HepG2 (cell line): ENCODE measurements at regions not wholly inside any gene's neighbourhood (a gene's known extent, or its start where the extent isn't known, plus 50 kb on each side); places are given as distances from the start of the nearest gene placed in this dataset.

Source experiments
- FOXP4 ChIP-seq: sonication (generic); formaldehyde crosslinking; IDR thresholded peaks from 2 replicates; pipeline ENCODE4 v1.4.0; 2020; ENCODE audit warnings: missing genetic modification reagents
- HNF4A ChIP-seq: sonication (generic); formaldehyde crosslinking; IDR thresholded peaks from 2 replicates; pipeline ENCODE4 v1.4.0; 2020; ENCODE audit warnings: missing genetic modification reagents
- NFE2 ChIP-seq: sonication (generic); formaldehyde crosslinking; IDR thresholded peaks from 2 replicates; pipeline ENCODE4 v1.4.0; 2020; ENCODE audit warnings: missing genetic modification reagents
- NFE2L2 ChIP-seq: fragments of 150-350 bp; IDR thresholded peaks from 2 replicates; pipeline ENCODE4 v1.6.1; 2014; ENCODE audit warnings: low read length
- SMAD3 ChIP-seq: sonication (generic); formaldehyde crosslinking; IDR thresholded peaks from 2 replicates; pipeline ENCODE4 v1.4.0; 2020; ENCODE audit warnings: missing genetic modification reagents
- WIZ ChIP-seq: sonication (generic); formaldehyde crosslinking; IDR thresholded peaks from 2 replicates; pipeline ENCODE4 v1.5.1; 2020; ENCODE audit warnings: mild to moderate bottlenecking, missing genetic modification reagents
- ZNF101 ChIP-seq: sonication (generic); formaldehyde crosslinking; IDR thresholded peaks from 2 replicates; pipeline ENCODE4 v1.4.0; 2020; ENCODE audit warnings: mild to moderate bottlenecking, low read depth, missing genetic modification reagents, borderline replicate concordance
- ZNF160 ChIP-seq: sonication (generic); formaldehyde crosslinking; IDR thresholded peaks from 2 replicates; pipeline ENCODE4 v1.8.0; 2022; ENCODE audit warnings: mild to moderate bottlenecking, inconsistent platforms, missing genetic modification reagents
- ZNF180 ChIP-seq: sonication (generic); formaldehyde crosslinking; IDR thresholded peaks from 2 replicates; pipeline ENCODE4 v1.4.0; 2020; ENCODE audit warnings: low read depth, missing genetic modification reagents, borderline replicate concordance
- ZNF343 ChIP-seq: sonication (generic); formaldehyde crosslinking; IDR thresholded peaks from 2 replicates; pipeline ENCODE4 v1.4.0; 2020; ENCODE audit warnings: mild to moderate bottlenecking, missing genetic modification reagents
- TF ChIP-seq, protein P1 (sequence below): sonication (generic); formaldehyde crosslinking; IDR thresholded peaks from 2 replicates; pipeline ENCODE4 v1.4.0; 2020; ENCODE audit warnings: missing genetic modification reagents
- TF ChIP-seq, protein P2 (sequence below): sonication (generic); formaldehyde crosslinking; IDR thresholded peaks from 2 replicates; pipeline ENCODE4 v1.4.0; 2020; ENCODE audit warnings: missing genetic modification reagents

- TF ChIP-seq, protein P1, sequence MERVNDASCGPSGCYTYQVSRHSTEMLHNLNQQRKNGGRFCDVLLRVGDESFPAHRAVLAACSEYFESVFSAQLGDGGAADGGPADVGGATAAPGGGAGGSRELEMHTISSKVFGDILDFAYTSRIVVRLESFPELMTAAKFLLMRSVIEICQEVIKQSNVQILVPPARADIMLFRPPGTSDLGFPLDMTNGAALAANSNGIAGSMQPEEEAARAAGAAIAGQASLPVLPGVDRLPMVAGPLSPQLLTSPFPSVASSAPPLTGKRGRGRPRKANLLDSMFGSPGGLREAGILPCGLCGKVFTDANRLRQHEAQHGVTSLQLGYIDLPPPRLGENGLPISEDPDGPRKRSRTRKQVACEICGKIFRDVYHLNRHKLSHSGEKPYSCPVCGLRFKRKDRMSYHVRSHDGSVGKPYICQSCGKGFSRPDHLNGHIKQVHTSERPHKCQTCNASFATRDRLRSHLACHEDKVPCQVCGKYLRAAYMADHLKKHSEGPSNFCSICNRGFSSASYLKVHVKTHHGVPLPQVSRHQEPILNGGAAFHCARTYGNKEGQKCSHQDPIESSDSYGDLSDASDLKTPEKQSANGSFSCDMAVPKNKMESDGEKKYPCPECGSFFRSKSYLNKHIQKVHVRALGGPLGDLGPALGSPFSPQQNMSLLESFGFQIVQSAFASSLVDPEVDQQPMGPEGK (CRISPR knock-in tag), result no peak
- TF ChIP-seq WIZ (CRISPR knock-in tag) (no peak), NFE2 (no peak), ZNF180 (no peak), FOXP4 (CRISPR knock-in tag) (no peak), ZNF101 (CRISPR knock-in tag) (no peak), NFE2L2 (no peak), ZNF343 (no peak), HNF4A (no peak), ZNF160 (CRISPR knock-in tag) (no peak), SMAD3 (CRISPR knock-in tag) (no peak)
- TF ChIP-seq, protein P2, sequence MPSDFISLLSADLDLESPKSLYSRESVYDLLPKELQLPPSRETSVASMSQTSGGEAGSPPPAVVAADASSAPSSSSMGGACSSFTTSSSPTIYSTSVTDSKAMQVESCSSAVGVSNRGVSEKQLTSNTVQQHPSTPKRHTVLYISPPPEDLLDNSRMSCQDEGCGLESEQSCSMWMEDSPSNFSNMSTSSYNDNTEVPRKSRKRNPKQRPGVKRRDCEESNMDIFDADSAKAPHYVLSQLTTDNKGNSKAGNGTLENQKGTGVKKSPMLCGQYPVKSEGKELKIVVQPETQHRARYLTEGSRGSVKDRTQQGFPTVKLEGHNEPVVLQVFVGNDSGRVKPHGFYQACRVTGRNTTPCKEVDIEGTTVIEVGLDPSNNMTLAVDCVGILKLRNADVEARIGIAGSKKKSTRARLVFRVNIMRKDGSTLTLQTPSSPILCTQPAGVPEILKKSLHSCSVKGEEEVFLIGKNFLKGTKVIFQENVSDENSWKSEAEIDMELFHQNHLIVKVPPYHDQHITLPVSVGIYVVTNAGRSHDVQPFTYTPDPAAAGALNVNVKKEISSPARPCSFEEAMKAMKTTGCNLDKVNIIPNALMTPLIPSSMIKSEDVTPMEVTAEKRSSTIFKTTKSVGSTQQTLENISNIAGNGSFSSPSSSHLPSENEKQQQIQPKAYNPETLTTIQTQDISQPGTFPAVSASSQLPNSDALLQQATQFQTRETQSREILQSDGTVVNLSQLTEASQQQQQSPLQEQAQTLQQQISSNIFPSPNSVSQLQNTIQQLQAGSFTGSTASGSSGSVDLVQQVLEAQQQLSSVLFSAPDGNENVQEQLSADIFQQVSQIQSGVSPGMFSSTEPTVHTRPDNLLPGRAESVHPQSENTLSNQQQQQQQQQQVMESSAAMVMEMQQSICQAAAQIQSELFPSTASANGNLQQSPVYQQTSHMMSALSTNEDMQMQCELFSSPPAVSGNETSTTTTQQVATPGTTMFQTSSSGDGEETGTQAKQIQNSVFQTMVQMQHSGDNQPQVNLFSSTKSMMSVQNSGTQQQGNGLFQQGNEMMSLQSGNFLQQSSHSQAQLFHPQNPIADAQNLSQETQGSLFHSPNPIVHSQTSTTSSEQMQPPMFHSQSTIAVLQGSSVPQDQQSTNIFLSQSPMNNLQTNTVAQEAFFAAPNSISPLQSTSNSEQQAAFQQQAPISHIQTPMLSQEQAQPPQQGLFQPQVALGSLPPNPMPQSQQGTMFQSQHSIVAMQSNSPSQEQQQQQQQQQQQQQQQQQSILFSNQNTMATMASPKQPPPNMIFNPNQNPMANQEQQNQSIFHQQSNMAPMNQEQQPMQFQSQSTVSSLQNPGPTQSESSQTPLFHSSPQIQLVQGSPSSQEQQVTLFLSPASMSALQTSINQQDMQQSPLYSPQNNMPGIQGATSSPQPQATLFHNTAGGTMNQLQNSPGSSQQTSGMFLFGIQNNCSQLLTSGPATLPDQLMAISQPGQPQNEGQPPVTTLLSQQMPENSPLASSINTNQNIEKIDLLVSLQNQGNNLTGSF (CRISPR knock-in tag), result no peak
Observed at GRCh38 chr6:100103931-100104330, 109.9 kb upstream of the MCHR2 start (continued).
